IMR-90 (cell line): ENCODE measurements at regions not wholly inside any gene's neighbourhood (a gene's known extent, or its start where the extent isn't known, plus 50 kb on each side); places are given as distances from the start of the nearest gene placed in this dataset.

Experiments
- ATAC-seq: fragments of 200-7000 bp; cut with Tn5 transposase; 2 replicates; pipeline ENCODE4 v1.9.1; 2020; ENCODE audit warnings: low read depth, mild to moderate bottlenecking, moderate library complexity
- BruUV-seq: library from RNA; stranded (reverse); fragments of 400-500 nt; replicated peaks from 2 replicates; lab custom pipeline; 2021; lab: Mats Ljungman, UMichigan
- CTCF ChIA-PET: fragments of 300-600 bp; formaldehyde crosslinking; extraction: SDS; loops from one replicate; lab custom pipeline; 2021; ENCODE audit warnings: antibody characterized with exemption; lab: Yijun Ruan, JAX
- POLR2A ChIA-PET: fragments of 300-600 bp; sonication (Branson Sonifier 250); formaldehyde crosslinking; loops from one replicate; lab custom pipeline; 2022; ENCODE audit warnings: antibody characterized with exemption; ENCODE audit not compliant: unreplicated experiment; lab: Charles Lee
- DNase-seq: peaks from one replicate; pipeline ENCODE4 v3.0.0; 2013
- H2AFZ ChIP-seq: replicated peaks from 2 replicates; pipeline ENCODE3; 2013; ENCODE audit warnings: low read length, mild to moderate bottlenecking; ENCODE audit not compliant: poor library complexity
- H2AK5ac ChIP-seq: 2 replicates; pipeline ENCODE4 v1.6.1; 2013; ENCODE audit warnings: low read depth, low read length, inconsistent platforms
- H2AK9ac ChIP-seq: replicated peaks from 2 replicates; pipeline ENCODE3; 2013; ENCODE audit warnings: mild to moderate bottlenecking, low read depth, low read length, moderate library complexity; ENCODE audit not compliant: poor library complexity
- H2BK120ac ChIP-seq: 2 replicates; pipeline ENCODE4 v1.6.1; 2013; ENCODE audit warnings: low read depth, low read length, inconsistent platforms
- H2BK15ac ChIP-seq: 3 replicates; pipeline ENCODE4 v1.6.1; 2013; ENCODE audit warnings: low read depth, low read length, inconsistent platforms
- H2BK20ac ChIP-seq: 2 replicates; pipeline ENCODE4 v1.6.1; 2013; ENCODE audit warnings: low read depth, mild to moderate bottlenecking, inconsistent platforms, low read length, moderate library complexity
- H2BK5ac ChIP-seq: 2 replicates; pipeline ENCODE4 v1.6.1; 2013; ENCODE audit warnings: mild to moderate bottlenecking, low read depth, low read length, inconsistent platforms; ENCODE audit not compliant: poor library complexity, severe bottlenecking
- H3K14ac ChIP-seq: replicated peaks from 2 replicates; pipeline ENCODE4 v1.6.1; 2013; ENCODE audit warnings: low read depth, low read length, inconsistent platforms
- H3K18ac ChIP-seq: 2 replicates; pipeline ENCODE4 v1.6.1; 2013; ENCODE audit warnings: low read depth, low read length, control low read depth
- H3K23ac ChIP-seq: 2 replicates; pipeline ENCODE4 v1.6.1; 2013; ENCODE audit warnings: low read depth, low read length, inconsistent platforms
- H3K27ac ChIP-seq: 2 replicates; pipeline ENCODE4 v1.5.1; 2013; ENCODE audit warnings: mild to moderate bottlenecking, control low read depth, low read length; ENCODE audit not compliant: insufficient read depth
- H3K27me3 ChIP-seq: 2 replicates; pipeline ENCODE4 v1.6.1; 2013; ENCODE audit warnings: low read length; ENCODE audit not compliant: control insufficient read depth, insufficient read depth
- H3K36me3 ChIP-seq: 2 replicates; pipeline ENCODE4 v1.6.1; 2013; ENCODE audit warnings: low read length, mixed read lengths; ENCODE audit not compliant: control insufficient read depth, insufficient read depth
- H3K4ac ChIP-seq: 2 replicates; pipeline ENCODE4 v1.6.1; 2013; ENCODE audit warnings: low read depth, low read length, inconsistent platforms
- H3K4me1 ChIP-seq: 2 replicates; pipeline ENCODE4 v1.6.1; 2013; ENCODE audit warnings: low read length, mixed read lengths; ENCODE audit not compliant: control insufficient read depth, insufficient read depth
- H3K4me2 ChIP-seq: 2 replicates; pipeline ENCODE4 v1.6.1; 2013; ENCODE audit warnings: low read depth, mild to moderate bottlenecking, control low read depth, low read length, moderate library complexity
- H3K4me3 ChIP-seq: 2 replicates; pipeline ENCODE4 v1.5.1; 2013; ENCODE audit warnings: low read depth, mild to moderate bottlenecking, control low read depth, low read length, moderate library complexity; ENCODE audit not compliant: insufficient read depth
- H3K56ac ChIP-seq: 2 replicates; pipeline ENCODE4 v1.6.1; 2013; ENCODE audit warnings: low read length, inconsistent platforms; ENCODE audit not compliant: insufficient read depth; ENCODE audit errors: extremely low read depth
- H3K79me1 ChIP-seq, 2 experiments: 2 replicates each; pipeline ENCODE4 v1.6.1; 2013; ENCODE audit warnings: low read length in 2 of 2, inconsistent platforms in 1 of 2, low read depth in 1 of 2
- H3K9ac ChIP-seq: 2 replicates; pipeline ENCODE4 v1.6.1; 2013; ENCODE audit warnings: low read depth, low read length, control low read depth
- H3K9me1 ChIP-seq: 2 replicates; pipeline ENCODE4 v1.6.1; 2013; ENCODE audit warnings: low read length, inconsistent platforms; ENCODE audit not compliant: insufficient read depth
- H3K9me3 ChIP-seq: 2 replicates; pipeline ENCODE4 v1.6.1; 2013; ENCODE audit warnings: low read length; ENCODE audit not compliant: control insufficient read depth, insufficient read depth
- H4K20me1 ChIP-seq: 2 replicates; pipeline ENCODE4 v1.6.1; 2013; ENCODE audit warnings: low read length, inconsistent platforms; ENCODE audit not compliant: insufficient read depth
- H4K5ac ChIP-seq: 2 replicates; pipeline ENCODE4 v1.6.1; 2013; ENCODE audit warnings: mild to moderate bottlenecking, low read depth, low read length, control low read depth
- H4K8ac ChIP-seq, 2 experiments: 2 replicates each; pipeline ENCODE4 v1.6.1; 2013; ENCODE audit warnings: low read depth in 2 of 2, low read length in 2 of 2, control low read depth in 1 of 2, inconsistent platforms in 1 of 2
- H4K91ac ChIP-seq: 2 replicates; pipeline ENCODE4 v1.6.1; 2013; ENCODE audit warnings: low read depth, low read length, inconsistent platforms; ENCODE audit not compliant: insufficient read depth
- BHLHE40 ChIP-seq: fragments of 150-350 bp; IDR thresholded peaks from 2 replicates; pipeline ENCODE4 v1.6.1; 2016; ENCODE audit warnings: mild to moderate bottlenecking, low read depth, low read length
- CEBPB ChIP-seq: IDR thresholded peaks from 2 replicates; pipeline ENCODE4 v1.6.1; 2012; ENCODE audit warnings: low read depth, low read length, improper control_type of control experiment
- CTCF ChIP-seq: conservative IDR thresholded peaks from 2 replicates; pipeline ENCODE4 v1.5.1; 2012; ENCODE audit warnings: mild to moderate bottlenecking, low read depth, low read length, improper control_type of control experiment
- ELK1 ChIP-seq: fragments of 150-350 bp; IDR thresholded peaks from 2 replicates; pipeline ENCODE4 v1.6.1; 2016; ENCODE audit warnings: low read depth, mild to moderate bottlenecking, low read length, moderate library complexity, borderline replicate concordance
- MAFK ChIP-seq: IDR thresholded peaks from 2 replicates; pipeline ENCODE4 v1.6.1; 2012; ENCODE audit warnings: low read depth, low read length, improper control_type of control experiment
- MXI1 ChIP-seq: IDR thresholded peaks from 2 replicates; pipeline ENCODE4 v1.6.1; 2012; ENCODE audit warnings: low read depth, mild to moderate bottlenecking, low read length, moderate library complexity, borderline replicate concordance
- NFE2L2 ChIP-seq: fragments of 150-350 bp; IDR thresholded peaks from 2 replicates; pipeline ENCODE4 v1.6.1; 2016; ENCODE audit warnings: low read depth, mild to moderate bottlenecking, low read length
- POLR2A ChIP-seq: IDR thresholded peaks from 2 replicates; pipeline ENCODE4 v1.6.1; 2012; ENCODE audit warnings: mild to moderate bottlenecking, low read depth, low read length
- RCOR1 ChIP-seq: IDR thresholded peaks from 2 replicates; pipeline ENCODE4 v1.6.1; 2012; ENCODE audit warnings: mild to moderate bottlenecking, low read length, improper control_type of control experiment; ENCODE audit not compliant: insufficient replicate concordance
- RFX5 ChIP-seq: IDR thresholded peaks from 2 replicates; pipeline ENCODE4 v1.8.0; 2012; ENCODE audit warnings: low read depth, mild to moderate bottlenecking, low read length, moderate library complexity
- SMC3 ChIP-seq: fragments of 150-350 bp; IDR thresholded peaks from 2 replicates; pipeline ENCODE4 v1.6.1; 2016; ENCODE audit warnings: low read depth, mild to moderate bottlenecking, antibody characterized with exemption, low read length, moderate library complexity
- USF2 ChIP-seq: fragments of 150-350 bp; IDR thresholded peaks from 2 replicates; pipeline ENCODE4 v1.6.1; 2017; ENCODE audit warnings: mild to moderate bottlenecking, antibody characterized with exemption, low read length, low read depth
- WGBS, 2 experiments: methylation state at CpG; one replicate each; pipeline versions ENCODE4 v1.1.5 to v1.1.7; 2013; ENCODE audit warnings: missing lambda C conversion rate in 2 of 2; ENCODE audit not compliant: insufficient read length in 1 of 2; ENCODE audit errors: extremely low coverage in 2 of 2; 5-methylcytosine and 5-hydroxymethylcytosine counted together
- dilution Hi-C: fragments of 300-500 bp; cut with HindIII; formaldehyde crosslinking; loops from one replicate; pipeline ENCODE4 v1.14.3; 2018; ENCODE audit warnings: low sequenced_read_pairs; ENCODE audit not compliant: unreplicated experiment
- in situ Hi-C: fragments of 300-500 bp; cut with MboI; formaldehyde crosslinking; loops from 3 replicates; pipeline ENCODE4 v1.14.3; 2019; ENCODE audit warnings: low sequenced_read_pairs, inconsistent platforms, mixed read lengths
- intact Hi-C: fragments of 100-400 bp; cut with micrococcal nuclease; formaldehyde crosslinking; loops from 2 replicates; pipeline ENCODE4 v1.10.0; 2022

- H3K14ac ChIP-seq: no peak overlapping the region
- dilution Hi-C loops (no loop called here), intact Hi-C loops (no loop called here), in situ Hi-C loops (no loop called here)
- no peak overlapping the region for H3K56ac ChIP-seq
- ATAC-seq (no peak), DNase-seq (no peak)
- no peak overlapping the region for H2BK20ac ChIP-seq
- no peak overlapping the region for H3K18ac ChIP-seq
- peaks cover 26% of the 10 kb centered on the region for H3K27me3 ChIP-seq
- no peak overlapping the region for H3K4me2 ChIP-seq
- H3K4me1 ChIP-seq: no peaks in the 10 kb centered on the region
- H4K91ac ChIP-seq: no peak overlapping the region
- H4K20me1 ChIP-seq: no peaks in the 10 kb centered on the region
- no peak overlapping the region for H2BK5ac ChIP-seq
- H3K4me3 ChIP-seq: no peak overlapping the region
- no TSS peak for BruUV-seq
- H3K27ac ChIP-seq: no peak overlapping the region
- H2BK120ac ChIP-seq: no peak overlapping the region
- CTCF ChIA-PET: no interaction called here
- no peak overlapping the region for H2BK15ac ChIP-seq
- H3K23ac ChIP-seq: no peak overlapping the region
- no peak overlapping the region for H3K4ac ChIP-seq
- H3K36me3 ChIP-seq: no peaks in the 10 kb centered on the region
- no peak overlapping the region for H4K5ac ChIP-seq
- no peaks in the 10 kb centered on the region for H3K9me1 ChIP-seq
- POLR2A ChIA-PET: no interaction called here
- TF ChIP-seq RFX5 (no peak), ELK1 (no peak), SMC3 (no peak), CEBPB (no peak), USF2 (no peak), MAFK (no peak), BHLHE40 (no peak), RCOR1 (no peak), NFE2L2 (no peak), CTCF (no peak), MXI1 (no peak), POLR2A (no peak)
- no peaks in the 10 kb centered on the region for H3K9me3 ChIP-seq
- H3K9ac ChIP-seq: no peak overlapping the region
- no peaks in the 10 kb centered on the region for H3K79me1 ChIP-seq
- no peak overlapping the region for H2AFZ ChIP-seq
- no peak overlapping the region for H4K8ac ChIP-seq
- no peak overlapping the region for H2AK9ac ChIP-seq
- no CpG with 5 or more reads among the region's 2 CpGs for WGBS, 2 experiments
- no peak overlapping the region for H2AK5ac ChIP-seq
Observed at GRCh38 chr6:142621822-142622221, 320.0 kb downstream of the ADGRG6 start.
